22Rv1 (cell line): ENCODE measurements at regions not wholly inside any gene's neighbourhood (a gene's known extent, or its start where the extent isn't known, plus 50 kb on each side); places are given as distances from the start of the nearest gene placed in this dataset.

ENCODE experiments used
- H3K27ac ChIP-seq: fragments of 450-650 bp; 2 replicates; pipeline ENCODE4 v1.5.1; 2017
- ZFX ChIP-seq: fragments of 450-650 bp; IDR thresholded peaks from 2 replicates; pipeline ENCODE4 v1.6.1; 2017; ENCODE audit warnings: antibody characterized with exemption, borderline replicate concordance
- TF ChIP-seq, protein P1 (sequence below): fragments of 450-650 bp; IDR thresholded peaks from 2 replicates; pipeline ENCODE4 v1.5.1; 2017; ENCODE audit warnings: mild to moderate bottlenecking

DNA sequence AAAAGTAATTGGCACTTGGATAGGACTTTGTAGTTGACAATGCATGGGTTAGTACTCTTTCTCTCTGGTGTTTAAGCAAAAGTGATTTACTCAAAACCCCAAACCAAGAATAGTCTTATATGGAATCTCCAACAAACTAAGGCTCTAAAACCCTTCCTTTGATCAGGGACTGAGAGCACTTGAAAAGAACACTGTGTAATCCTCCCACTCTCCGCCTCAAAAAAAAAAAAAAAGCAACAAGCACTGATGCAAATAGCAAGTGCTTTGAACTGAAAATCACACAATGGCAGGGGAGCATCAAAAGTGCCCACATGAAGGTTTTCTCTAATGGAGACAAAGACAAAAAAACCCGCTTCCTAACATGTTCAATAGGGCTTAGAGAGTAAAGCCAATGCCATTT, 467.9 kb upstream of the AUTS2 start:
- TF ChIP-seq ZFX = no peak
- TF ChIP-seq, protein P1, sequence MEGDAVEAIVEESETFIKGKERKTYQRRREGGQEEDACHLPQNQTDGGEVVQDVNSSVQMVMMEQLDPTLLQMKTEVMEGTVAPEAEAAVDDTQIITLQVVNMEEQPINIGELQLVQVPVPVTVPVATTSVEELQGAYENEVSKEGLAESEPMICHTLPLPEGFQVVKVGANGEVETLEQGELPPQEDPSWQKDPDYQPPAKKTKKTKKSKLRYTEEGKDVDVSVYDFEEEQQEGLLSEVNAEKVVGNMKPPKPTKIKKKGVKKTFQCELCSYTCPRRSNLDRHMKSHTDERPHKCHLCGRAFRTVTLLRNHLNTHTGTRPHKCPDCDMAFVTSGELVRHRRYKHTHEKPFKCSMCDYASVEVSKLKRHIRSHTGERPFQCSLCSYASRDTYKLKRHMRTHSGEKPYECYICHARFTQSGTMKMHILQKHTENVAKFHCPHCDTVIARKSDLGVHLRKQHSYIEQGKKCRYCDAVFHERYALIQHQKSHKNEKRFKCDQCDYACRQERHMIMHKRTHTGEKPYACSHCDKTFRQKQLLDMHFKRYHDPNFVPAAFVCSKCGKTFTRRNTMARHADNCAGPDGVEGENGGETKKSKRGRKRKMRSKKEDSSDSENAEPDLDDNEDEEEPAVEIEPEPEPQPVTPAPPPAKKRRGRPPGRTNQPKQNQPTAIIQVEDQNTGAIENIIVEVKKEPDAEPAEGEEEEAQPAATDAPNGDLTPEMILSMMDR = no peak
- no peak overlapping the region for H3K27ac ChIP-seq

DNA sequence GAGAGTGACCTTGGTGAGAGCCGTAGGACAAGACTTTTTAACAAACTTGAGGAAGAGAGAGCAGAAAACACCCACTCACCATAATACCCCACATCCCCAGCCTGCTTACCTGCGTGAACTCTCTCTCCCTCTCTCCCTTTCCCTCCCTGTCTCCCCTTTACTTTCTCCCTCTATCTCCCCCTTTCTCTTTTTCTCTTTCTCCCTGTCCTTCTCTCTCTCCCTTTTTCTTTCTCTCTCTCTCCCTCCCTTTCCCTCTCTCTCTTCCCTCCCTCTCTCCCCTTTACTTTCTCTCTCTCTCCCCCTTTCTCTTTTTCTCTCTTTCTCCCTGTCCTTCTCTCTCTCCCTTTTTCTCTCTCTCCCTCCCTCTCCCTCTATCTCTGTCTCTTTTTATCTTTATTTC, 464.0 kb upstream of the AUTS2 start:
- H3K27ac ChIP-seq = no peak overlapping the region
- TF ChIP-seq, protein P1 = no peak
- TF ChIP-seq ZFX = no peak

DNA sequence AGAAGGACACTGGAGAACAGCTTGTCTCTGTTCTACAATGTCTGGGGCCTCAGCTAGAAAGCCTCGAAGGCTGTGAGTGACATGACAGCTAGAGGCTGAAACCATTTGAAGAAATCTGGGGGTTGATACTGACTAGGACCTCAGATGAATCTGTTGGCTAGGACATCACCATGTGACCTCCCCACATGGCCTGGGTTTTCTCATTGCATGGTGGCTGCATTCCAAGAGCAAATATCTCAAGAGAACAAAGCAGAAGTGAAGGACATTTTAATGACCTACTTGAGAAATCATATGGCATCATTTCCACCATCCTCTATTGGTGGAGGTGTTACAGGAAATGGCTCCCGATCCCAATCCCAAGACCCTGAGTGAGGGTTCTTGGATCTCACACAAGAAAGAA, 450.6 kb upstream of the AUTS2 start:
- no peak overlapping the region for H3K27ac ChIP-seq
- TF ChIP-seq, protein P1 = no peak
- TF ChIP-seq ZFX = no peak

DNA sequence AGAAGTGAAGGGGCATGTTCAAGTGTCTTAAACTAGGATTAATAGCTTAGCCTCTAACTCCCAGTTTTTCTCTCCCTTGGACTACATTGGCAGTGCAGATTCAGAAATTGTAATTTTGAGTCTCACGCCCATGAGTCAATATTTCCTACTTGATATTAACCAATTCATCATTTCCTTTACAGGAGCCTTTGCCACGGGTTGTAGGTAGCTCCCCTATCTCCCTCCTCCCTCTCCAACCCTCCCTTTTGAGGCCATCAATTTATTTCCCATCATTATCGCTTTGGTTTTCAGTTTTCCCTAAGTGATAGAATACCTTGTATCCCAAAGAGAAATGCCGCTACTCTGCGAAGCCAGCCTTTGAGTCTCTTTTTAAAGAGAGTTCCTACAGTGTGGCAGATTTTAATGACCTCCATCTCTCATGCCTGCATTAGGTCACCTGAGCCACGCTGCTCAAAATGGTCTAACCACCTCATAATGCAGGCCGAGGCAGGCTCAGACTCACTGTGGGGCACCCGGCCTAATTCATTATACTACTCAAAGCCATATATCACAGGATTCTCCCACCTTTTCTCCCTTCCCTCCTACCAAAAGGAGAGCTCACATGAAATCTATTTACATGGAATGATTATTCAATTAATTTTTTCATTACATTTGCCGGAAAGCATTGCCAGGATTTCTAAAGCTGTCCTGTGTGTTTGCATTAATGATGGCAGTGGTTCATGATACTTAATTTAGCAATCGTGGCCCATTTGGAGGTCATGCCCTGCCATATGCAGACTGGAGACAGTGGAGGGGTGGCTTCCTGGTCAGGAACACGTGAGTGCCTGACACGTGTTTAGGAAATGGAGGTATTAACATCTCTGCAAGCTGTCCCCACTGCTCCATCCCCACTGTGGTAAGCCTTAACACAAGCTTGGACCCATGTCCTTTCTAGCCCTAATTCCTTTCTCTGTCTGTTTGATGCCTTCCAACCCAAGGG, 448.2 kb upstream of the AUTS2 start:
- no peak for TF ChIP-seq ZFX
- TF ChIP-seq, protein P1 = no peak
- H3K27ac ChIP-seq = no peak overlapping the region

DNA sequence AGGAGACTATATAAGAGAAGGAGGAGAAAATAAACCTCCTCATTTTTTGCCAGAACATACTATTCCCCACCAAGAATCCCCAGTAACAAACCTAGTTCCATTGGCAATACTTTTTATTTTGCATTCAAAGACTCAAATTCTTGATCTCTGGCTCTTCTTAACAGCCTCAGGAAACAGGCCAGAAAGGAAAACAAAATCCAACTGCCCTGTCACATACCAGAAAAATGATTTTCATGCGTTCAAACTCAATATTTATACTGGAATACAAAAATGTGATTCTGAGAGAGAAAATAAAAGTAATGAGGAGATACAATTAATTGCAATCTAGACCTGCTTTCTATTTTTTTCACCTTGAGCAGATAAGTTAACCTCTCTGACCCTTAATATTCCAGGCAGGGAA, 435.9 kb upstream of the AUTS2 start:
- no peak overlapping the region for H3K27ac ChIP-seq
- TF ChIP-seq, protein P1 = no peak
- TF ChIP-seq ZFX = no peak

DNA sequence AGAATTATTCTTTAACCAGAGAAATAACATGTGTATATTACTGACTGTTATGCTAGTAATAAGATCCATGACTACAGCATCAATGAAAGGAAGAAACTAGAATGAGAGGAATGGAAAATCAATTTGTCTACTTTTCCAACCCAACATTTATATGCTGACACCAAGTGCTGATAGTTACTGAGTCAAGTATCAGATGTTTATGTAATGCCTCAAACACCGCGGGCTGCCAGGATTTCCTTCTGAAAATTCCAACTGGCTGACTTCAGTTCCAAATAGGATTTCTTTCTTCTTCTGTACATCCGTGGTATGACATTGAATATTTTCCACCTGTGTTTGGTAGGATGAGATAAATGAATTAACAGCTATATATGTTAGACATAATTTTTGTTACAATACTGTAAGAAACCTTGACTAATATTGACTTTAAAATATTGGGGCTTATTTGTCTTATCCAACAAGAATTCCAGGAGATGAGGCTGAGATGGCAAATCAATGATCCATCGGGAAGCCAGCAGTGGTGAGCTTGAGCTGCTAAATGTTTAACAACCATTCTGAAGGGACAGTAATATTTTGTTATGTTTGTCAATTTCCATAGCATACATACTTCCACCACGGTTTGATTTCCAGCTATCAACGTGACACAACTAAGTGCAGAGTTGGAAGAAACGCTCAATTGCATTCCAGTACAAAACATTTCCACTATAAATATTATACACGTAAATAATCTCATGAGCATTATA, 435.2 kb upstream of the AUTS2 start:
- no peak overlapping the region for H3K27ac ChIP-seq
- no peak for TF ChIP-seq ZFX
- TF ChIP-seq, protein P1 = no peak
